ENCODE measurements at regions not wholly inside any gene's neighbourhood (a gene's known extent, or its start where the extent isn't known, plus 50 kb on each side); places are given as distances from the start of the nearest gene placed in this dataset.

DNA sequence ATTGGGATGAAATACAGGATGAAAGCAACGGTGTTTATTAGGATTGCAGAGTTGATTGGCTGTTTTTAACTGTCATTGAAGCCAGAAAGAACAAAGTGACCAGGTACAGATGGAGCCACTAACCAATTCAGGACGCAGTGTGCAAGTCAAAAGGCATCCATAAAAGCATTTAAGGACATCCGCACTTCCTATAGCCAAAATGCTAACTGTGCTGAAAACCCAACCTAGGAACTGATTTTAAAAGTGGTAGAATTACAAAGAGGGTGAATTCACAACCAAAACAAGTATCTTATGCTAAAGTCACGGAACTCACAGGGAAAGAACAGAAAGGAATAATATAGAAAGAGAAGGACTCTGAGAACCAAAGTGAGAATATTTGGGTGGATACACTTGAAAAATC, 63.1 kb upstream of the FOXG1 start:
- TF ChIP-seq, protein P1, sequence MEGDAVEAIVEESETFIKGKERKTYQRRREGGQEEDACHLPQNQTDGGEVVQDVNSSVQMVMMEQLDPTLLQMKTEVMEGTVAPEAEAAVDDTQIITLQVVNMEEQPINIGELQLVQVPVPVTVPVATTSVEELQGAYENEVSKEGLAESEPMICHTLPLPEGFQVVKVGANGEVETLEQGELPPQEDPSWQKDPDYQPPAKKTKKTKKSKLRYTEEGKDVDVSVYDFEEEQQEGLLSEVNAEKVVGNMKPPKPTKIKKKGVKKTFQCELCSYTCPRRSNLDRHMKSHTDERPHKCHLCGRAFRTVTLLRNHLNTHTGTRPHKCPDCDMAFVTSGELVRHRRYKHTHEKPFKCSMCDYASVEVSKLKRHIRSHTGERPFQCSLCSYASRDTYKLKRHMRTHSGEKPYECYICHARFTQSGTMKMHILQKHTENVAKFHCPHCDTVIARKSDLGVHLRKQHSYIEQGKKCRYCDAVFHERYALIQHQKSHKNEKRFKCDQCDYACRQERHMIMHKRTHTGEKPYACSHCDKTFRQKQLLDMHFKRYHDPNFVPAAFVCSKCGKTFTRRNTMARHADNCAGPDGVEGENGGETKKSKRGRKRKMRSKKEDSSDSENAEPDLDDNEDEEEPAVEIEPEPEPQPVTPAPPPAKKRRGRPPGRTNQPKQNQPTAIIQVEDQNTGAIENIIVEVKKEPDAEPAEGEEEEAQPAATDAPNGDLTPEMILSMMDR (IDR thresholded peaks at IDR 0.05; ENCODE audit: insufficient read depth, low read depth, low read length) = no peak
- TF ChIP-seq EZH2 (IDR thresholded peaks at IDR 0.05; ENCODE audit: insufficient read depth, low read length) = no peak
